Tibial nerve (tissue), 4 donors: ENCODE measurements at regions not wholly inside any gene's neighbourhood (a gene's known extent, or its start where the extent isn't known, plus 50 kb on each side); places are given as distances from the start of the nearest gene placed in this dataset.

Experiments used
- CTCF ChIP-seq, 5 experiments: fragments of 200-600 bp in 3 of 5; fragments of 450-650 bp in 2 of 5; sonication (generic) in 3 of 5; IDR thresholded peaks; one replicate each; pipeline ENCODE4 v1.5.1; 2016 to 2019; ENCODE audit warnings: antibody characterized with exemption in 5 of 5, mild to moderate bottlenecking in 3 of 5, moderate library complexity in 2 of 5
- EP300 ChIP-seq, 2 donors: sonication (generic); formaldehyde crosslinking; IDR thresholded peaks; one replicate each; pipeline ENCODE4 v1.6.1; 2017; ENCODE audit warnings: antibody characterized with exemption in 2 of 2, mild to moderate bottlenecking in 1 of 2
- POLR2A ChIP-seq, 2 donors: fragments of 450-650 bp; IDR thresholded peaks; one replicate each; pipeline ENCODE4 v1.6.1; 2017; ENCODE audit warnings: antibody characterized with exemption in 2 of 2, mild to moderate bottlenecking in 2 of 2, moderate library complexity in 2 of 2

DNA sequence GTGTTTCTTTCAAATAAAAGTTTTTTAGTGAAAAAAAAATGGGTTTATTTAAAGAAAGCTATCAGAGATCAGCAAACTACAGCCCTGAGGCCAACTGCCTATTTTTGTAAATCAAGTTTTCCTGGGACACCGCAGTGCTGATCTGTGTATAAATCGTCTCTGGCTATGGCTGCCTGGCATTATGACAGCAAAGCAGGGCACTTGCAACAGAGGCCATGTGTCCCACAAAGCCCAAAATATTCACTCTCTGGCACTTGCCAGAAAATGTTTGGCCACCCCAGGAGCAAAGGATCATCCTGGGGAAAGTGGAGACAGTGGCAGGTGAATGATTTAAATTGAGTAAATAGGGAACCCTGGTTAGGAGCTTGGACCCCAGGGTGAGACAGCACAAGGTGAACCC lies 291.6 kb downstream of the PREX1 start:
- TF ChIP-seq CTCF (IDR thresholded peaks at IDR 0.05) (no peak), POLR2A (IDR thresholded peaks at IDR 0.05) (no peak), EP300 (IDR thresholded peaks at IDR 0.05) (no peak)
